ENCODE measurements at regions not wholly inside any gene's neighbourhood (a gene's known extent, or its start where the extent isn't known, plus 50 kb on each side); places are given as distances from the start of the nearest gene placed in this dataset.
"Not testable (repeated sequence)": the region's sequence is repeated elsewhere in the genome, so short reads cannot be mapped to it uniquely, and the experiment has no call there.

GRCh38 chr18:43341014-43341413 is 63.7 kb upstream of the SYT4 start:
- DNase-seq: no peak

GRCh38 chr18:43350176-43350575 is 72.9 kb upstream of the SYT4 start:
- DNase-seq: no peak

- DNase-seq: no peak
Observed at GRCh38 chr18:43364535-43364934, 87.2 kb upstream of the SYT4 start.

GRCh38 chr18:43367895-43368294 is 90.6 kb upstream of the SYT4 start:
- DNase-seq: no peak

GRCh38 chr18:43369311-43369710 is 92.0 kb upstream of the SYT4 start:
- DNase-seq: not testable (repeated sequence)

- DNase-seq: no peak
Observed at GRCh38 chr18:43372773-43373172, 95.5 kb upstream of the SYT4 start.

- no peak for DNase-seq
Observed at GRCh38 chr18:43380104-43380672, 102.9 kb upstream of the SYT4 start.

GRCh38 chr18:43382641-43383403 is 105.5 kb upstream of the SYT4 start:
- no peak for DNase-seq

- DNase-seq: no peak
Observed at GRCh38 chr18:43389163-43389562, 111.9 kb upstream of the SYT4 start.

GRCh38 chr18:43392168-43392567 is 114.9 kb upstream of the SYT4 start:
- DNase-seq: no peak

- DNase-seq: no peak
Observed at GRCh38 chr18:43393174-43393573, 115.9 kb upstream of the SYT4 start.

- no peak for DNase-seq
Observed at GRCh38 chr18:43396266-43396665, 119.0 kb upstream of the SYT4 start.

GRCh38 chr18:43398601-43399000 is 121.3 kb upstream of the SYT4 start:
- no peak for DNase-seq

GRCh38 chr18:43405097-43405496 is 127.8 kb upstream of the SYT4 start:
- no peak for DNase-seq

GRCh38 chr18:43414006-43414405 is 136.7 kb upstream of the SYT4 start:
- DNase-seq: no peak

- no peak for DNase-seq
Observed at GRCh38 chr18:43420091-43420490, 142.8 kb upstream of the SYT4 start.

GRCh38 chr18:43420950-43421349 is 143.7 kb upstream of the SYT4 start:
- no peak for DNase-seq

- no peak for DNase-seq
Observed at GRCh38 chr18:43422518-43422917, 145.2 kb upstream of the SYT4 start.

GRCh38 chr18:43435851-43436250 is 158.6 kb upstream of the SYT4 start:
- no peak for DNase-seq

- DNase-seq: no peak
Observed at GRCh38 chr18:43442131-43442530, 164.8 kb upstream of the SYT4 start.

- no peak for DNase-seq
Observed at GRCh38 chr18:43442571-43442970, 165.3 kb upstream of the SYT4 start.

GRCh38 chr18:43465483-43465882 is 188.2 kb upstream of the SYT4 start:
- DNase-seq: no peak

- DNase-seq: no peak
Observed at GRCh38 chr18:43471873-43472272, 194.6 kb upstream of the SYT4 start.

GRCh38 chr18:43481069-43481468 is 203.8 kb upstream of the SYT4 start:
- DNase-seq: no peak

- DNase-seq: no peak
Observed at GRCh38 chr18:43482136-43482535, 204.8 kb upstream of the SYT4 start.

All from stimulated activated CD4-positive, alpha-beta T cell treated with anti-CD3 and anti-CD28 coated beads, Interleukin-1b, Interleukin-23, amount 100 ng/mL, for 48 hours (primary cell).